Fibroblast of lung (primary cell): ENCODE measurements at regions not wholly inside any gene's neighbourhood (a gene's known extent, or its start where the extent isn't known, plus 50 kb on each side); places are given as distances from the start of the nearest gene placed in this dataset.

ENCODE experiments used
- DNase-seq, 2 donors: peaks; one replicate each; pipeline versions ENCODE4 v3.0.0 to v3.0.0-alpha.2; 2010; ENCODE audit warnings: low read depth in 2 of 2
- H2AFZ ChIP-seq: 2 replicates; pipeline ENCODE4 v1.5.1; 2012; ENCODE audit warnings: low read length, control low read depth, inconsistent platforms
- H3K27ac ChIP-seq: 2 replicates; pipeline ENCODE4 v1.5.1; 2011; ENCODE audit warnings: low read length, control low read depth; ENCODE audit not compliant: insufficient read depth
- H3K27me3 ChIP-seq: 2 replicates; pipeline ENCODE4 v1.5.1; 2011; ENCODE audit warnings: mild to moderate bottlenecking, low read length; ENCODE audit not compliant: control insufficient read depth, insufficient read depth
- H3K36me3 ChIP-seq: 2 replicates; pipeline ENCODE4 v1.5.1; 2011; ENCODE audit warnings: low read length; ENCODE audit not compliant: control insufficient read depth, insufficient read depth
- H3K4me1 ChIP-seq: 2 replicates; pipeline ENCODE4 v1.5.1; 2011; ENCODE audit warnings: low read length; ENCODE audit not compliant: control insufficient read depth, insufficient read depth; ENCODE audit errors: extremely low read depth
- H3K4me2 ChIP-seq: 2 replicates; pipeline ENCODE4 v1.5.1; 2011; ENCODE audit warnings: low read length, control low read depth; ENCODE audit not compliant: insufficient read depth; ENCODE audit errors: extremely low read depth
- H3K4me3 ChIP-seq, 4 experiments: fragments of 200-600 bp in 1 of 4; sonication (generic) in 1 of 4; replicated peaks in 1 of 4; 2 replicates each; pipeline ENCODE4 v1.5.1; 2011 to 2016; ENCODE audit warnings: low read length in 4 of 4, low read depth in 3 of 4, mild to moderate bottlenecking in 3 of 4, control low read depth in 2 of 4, inconsistent platforms in 1 of 4, mixed read lengths in 1 of 4; ENCODE audit not compliant: insufficient read depth in 1 of 4; ENCODE audit errors: control extremely low read depth in 1 of 4
- H3K79me2 ChIP-seq: 2 replicates; pipeline ENCODE4 v1.5.1; 2012; ENCODE audit warnings: mild to moderate bottlenecking, low read length, inconsistent platforms; ENCODE audit not compliant: control insufficient read depth, insufficient read depth
- H3K9ac ChIP-seq: 2 replicates; pipeline ENCODE4 v1.5.1; 2011; ENCODE audit warnings: mild to moderate bottlenecking, low read length, control low read depth; ENCODE audit not compliant: insufficient read depth
- H3K9me3 ChIP-seq: 2 replicates; pipeline ENCODE4 v1.5.1; 2012; ENCODE audit warnings: low read depth, low read length; ENCODE audit not compliant: control insufficient read depth, insufficient read depth
- H4K20me1 ChIP-seq: 2 replicates; pipeline ENCODE4 v1.5.1; 2011; ENCODE audit warnings: low read length; ENCODE audit not compliant: control insufficient read depth, insufficient read depth; ENCODE audit errors: extremely low read depth
- EZH2 ChIP-seq: IDR thresholded peaks from 2 replicates; pipeline ENCODE4 v1.5.1; 2012; ENCODE audit warnings: low read length, control low read depth, mild to moderate bottlenecking; ENCODE audit errors: missing control alignments
- TF ChIP-seq, protein P1 (sequence below), 2 donors: IDR thresholded peaks in 1 of 2; conservative IDR thresholded peaks in 1 of 2; 1 replicate in 1 of 2; 2 replicates in 1 of 2; pipeline ENCODE4 v1.5.1; 2011 to 2012; ENCODE audit warnings: low read length in 2 of 2, control low read depth in 1 of 2, inconsistent platforms in 1 of 2, low read depth in 1 of 2, mild to moderate bottlenecking in 1 of 2

- no peak overlapping the region for H3K27ac ChIP-seq
- no peak overlapping the region for H3K4me3 ChIP-seq
- no peak overlapping the region for H3K9ac ChIP-seq
- no peaks in the 10 kb centered on the region for H3K9me3 ChIP-seq
- H2AFZ ChIP-seq, result no peak overlapping the region
- no peaks in the 10 kb centered on the region for H3K4me1 ChIP-seq
- H4K20me1 ChIP-seq, result no peaks in the 10 kb centered on the region
- H3K4me2 ChIP-seq, result no peak overlapping the region
- H3K36me3 ChIP-seq, result no peaks in the 10 kb centered on the region
- DNase-seq, result no peak
- TF ChIP-seq, protein P1, sequence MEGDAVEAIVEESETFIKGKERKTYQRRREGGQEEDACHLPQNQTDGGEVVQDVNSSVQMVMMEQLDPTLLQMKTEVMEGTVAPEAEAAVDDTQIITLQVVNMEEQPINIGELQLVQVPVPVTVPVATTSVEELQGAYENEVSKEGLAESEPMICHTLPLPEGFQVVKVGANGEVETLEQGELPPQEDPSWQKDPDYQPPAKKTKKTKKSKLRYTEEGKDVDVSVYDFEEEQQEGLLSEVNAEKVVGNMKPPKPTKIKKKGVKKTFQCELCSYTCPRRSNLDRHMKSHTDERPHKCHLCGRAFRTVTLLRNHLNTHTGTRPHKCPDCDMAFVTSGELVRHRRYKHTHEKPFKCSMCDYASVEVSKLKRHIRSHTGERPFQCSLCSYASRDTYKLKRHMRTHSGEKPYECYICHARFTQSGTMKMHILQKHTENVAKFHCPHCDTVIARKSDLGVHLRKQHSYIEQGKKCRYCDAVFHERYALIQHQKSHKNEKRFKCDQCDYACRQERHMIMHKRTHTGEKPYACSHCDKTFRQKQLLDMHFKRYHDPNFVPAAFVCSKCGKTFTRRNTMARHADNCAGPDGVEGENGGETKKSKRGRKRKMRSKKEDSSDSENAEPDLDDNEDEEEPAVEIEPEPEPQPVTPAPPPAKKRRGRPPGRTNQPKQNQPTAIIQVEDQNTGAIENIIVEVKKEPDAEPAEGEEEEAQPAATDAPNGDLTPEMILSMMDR (conservative IDR thresholded peaks at IDR 0.05 in 1 of 2, IDR thresholded peaks at IDR 0.05 in 1 of 2; ENCODE audit: low read depth in 1 of 2, low read length in 2 of 2), result no peak
- TF ChIP-seq EZH2, result no peak
- H3K79me2 ChIP-seq, result no peaks in the 10 kb centered on the region
- no peaks in the 10 kb centered on the region for H3K27me3 ChIP-seq
Observed at GRCh38 chr15:39313467-39313866, 267.4 kb upstream of the THBS1 start.

- no peak overlapping the region for H3K9ac ChIP-seq
- H3K79me2 ChIP-seq, result no peaks in the 10 kb centered on the region
- H2AFZ ChIP-seq, result no peak overlapping the region
- no peaks in the 10 kb centered on the region for H3K9me3 ChIP-seq
- H4K20me1 ChIP-seq, result no peaks in the 10 kb centered on the region
- no peaks in the 10 kb centered on the region for H3K27me3 ChIP-seq
- TF ChIP-seq EZH2, result no peak
- TF ChIP-seq, protein P1 (conservative IDR thresholded peaks at IDR 0.05 in 1 of 2, IDR thresholded peaks at IDR 0.05 in 1 of 2; ENCODE audit: low read depth in 1 of 2, low read length in 2 of 2), result no peak
- H3K27ac ChIP-seq, result no peak overlapping the region
- no peak overlapping the region for H3K4me2 ChIP-seq
- no peaks in the 10 kb centered on the region for H3K4me1 ChIP-seq
- no peak overlapping the region for H3K4me3 ChIP-seq
- no peak for DNase-seq
- H3K36me3 ChIP-seq, result no peaks in the 10 kb centered on the region
Observed at GRCh38 chr15:39313881-39314280, 267.0 kb upstream of the THBS1 start.

- no peak for DNase-seq
- Histone ChIP-seq H3K36me3 (no peaks in the 10 kb centered on the region), H3K79me2 (no peaks in the 10 kb centered on the region), H3K27ac (no peak overlapping the region), H3K27me3 (no peaks in the 10 kb centered on the region), H4K20me1 (no peaks in the 10 kb centered on the region), H3K4me2 (no peak overlapping the region), H2AFZ (no peak overlapping the region), H3K4me3 (no peak overlapping the region), H3K9ac (no peak overlapping the region), H3K4me1 (no peaks in the 10 kb centered on the region), H3K9me3 (no peaks in the 10 kb centered on the region)
- TF ChIP-seq, protein P1 (conservative IDR thresholded peaks at IDR 0.05 in 1 of 2, IDR thresholded peaks at IDR 0.05 in 1 of 2; ENCODE audit: low read depth in 1 of 2, low read length in 2 of 2), result no peak
- TF ChIP-seq EZH2, result no peak
Observed at GRCh38 chr15:39315206-39315850, 265.6 kb upstream of the THBS1 start.
